Neural crest cell (in vitro differentiated cells): ENCODE measurements at regions not wholly inside any gene's neighbourhood (a gene's known extent, or its start where the extent isn't known, plus 50 kb on each side); places are given as distances from the start of the nearest gene placed in this dataset.

Experiments used
- DNase-seq: peaks from one replicate; pipeline ENCODE4 v3.0.0; 2021; ENCODE audit warnings: low read depth, mixed read lengths, low spot score
- H3K27ac Mint-ChIP-seq: one replicate; pipeline ENCODE4 v1.8.0; 2021; ENCODE audit warnings: mild to moderate bottlenecking, mixed read lengths; ENCODE audit not compliant: unreplicated experiment
- H3K27me3 Mint-ChIP-seq: 2 replicates; pipeline ENCODE4 v1.8.0; 2021; ENCODE audit warnings: low read depth, mild to moderate bottlenecking, mixed read lengths
- H3K36me3 Mint-ChIP-seq: 2 replicates; pipeline ENCODE4 v1.8.0; 2021; ENCODE audit warnings: low read depth, mild to moderate bottlenecking, mixed read lengths
- H3K4me1 Mint-ChIP-seq: 2 replicates; pipeline ENCODE4 v1.8.0; 2021; ENCODE audit warnings: mixed read lengths
- H3K4me3 Mint-ChIP-seq: one replicate; pipeline ENCODE4 v1.8.0; 2021; ENCODE audit warnings: mild to moderate bottlenecking, mixed read lengths
- H3K9me3 Mint-ChIP-seq: 2 replicates; pipeline ENCODE4 v1.8.0; 2021; ENCODE audit warnings: mixed read lengths
- CTCF ChIP-seq: fragments of 200-600 bp; sonication (generic); conservative IDR thresholded peaks from 2 replicates; pipeline ENCODE4 v1.5.0; 2021; ENCODE audit warnings: antibody characterized with exemption, mild to moderate bottlenecking

- no peaks in the 10 kb centered on the region for H3K36me3 Mint-ChIP-seq
- TF ChIP-seq CTCF = no peak
- no peak overlapping the region for H3K27ac Mint-ChIP-seq
- H3K27me3 Mint-ChIP-seq = peaks cover 3% of the 10 kb centered on the region
- no peaks in the 10 kb centered on the region for H3K9me3 Mint-ChIP-seq
- no peak for DNase-seq
- no peaks in the 10 kb centered on the region for H3K4me1 Mint-ChIP-seq
- H3K4me3 Mint-ChIP-seq = no peak overlapping the region
Observed at GRCh38 chr1:106984801-106985200, 71.7 kb upstream of the PRMT6 start.

- Mint-ChIP-seq H3K9me3 (peaks cover 3% of the 10 kb centered on the region), H3K36me3 (no peaks in the 10 kb centered on the region), H3K4me1 (no peaks in the 10 kb centered on the region), H3K4me3 (no peak overlapping the region), H3K27ac (no peak overlapping the region), H3K27me3 (peaks cover 5% of the 10 kb centered on the region)
- no peak for TF ChIP-seq CTCF
- no peak for DNase-seq
Observed at GRCh38 chr1:106986603-106987002, 69.9 kb upstream of the PRMT6 start.

GRCh38 chr1:106995970-106996369 is 60.5 kb upstream of the PRMT6 start:
- H3K27me3 Mint-ChIP-seq = peaks cover 3% of the 10 kb centered on the region
- no peak overlapping the region for H3K27ac Mint-ChIP-seq
- no peak for TF ChIP-seq CTCF
- no peaks in the 10 kb centered on the region for H3K36me3 Mint-ChIP-seq
- H3K9me3 Mint-ChIP-seq = peaks cover 5% of the 10 kb centered on the region
- H3K4me3 Mint-ChIP-seq = no peak overlapping the region
- no peaks in the 10 kb centered on the region for H3K4me1 Mint-ChIP-seq
- DNase-seq = no peak

- H3K27ac Mint-ChIP-seq = no peak overlapping the region
Observed at GRCh38 chr1:106998431-106999002, 58.0 kb upstream of the PRMT6 start.

GRCh38 chr1:107000902-107001301 is 55.6 kb upstream of the PRMT6 start:
- no peak for DNase-seq
- Mint-ChIP-seq H3K27ac (no peak overlapping the region), H3K9me3 (no peaks in the 10 kb centered on the region), H3K36me3 (no peaks in the 10 kb centered on the region), H3K27me3 (peaks cover 3% of the 10 kb centered on the region), H3K4me3 (no peak overlapping the region), H3K4me1 (no peaks in the 10 kb centered on the region)
- no peak for TF ChIP-seq CTCF

More at GRCh38 chr1:106998431-106999002, 58.0 kb upstream of the PRMT6 start:
- Mint-ChIP-seq H3K36me3 (no peaks in the 10 kb centered on the region), H3K27me3 (peaks cover 3% of the 10 kb centered on the region), H3K9me3 (no peaks in the 10 kb centered on the region), H3K4me3 (no peak overlapping the region), H3K4me1 (no peaks in the 10 kb centered on the region)
- no peak for DNase-seq
- TF ChIP-seq CTCF = no peak
